ENCODE measurements at regions not wholly inside any gene's neighbourhood (a gene's known extent, or its start where the extent isn't known, plus 50 kb on each side); places are given as distances from the start of the nearest gene placed in this dataset.

DNA sequence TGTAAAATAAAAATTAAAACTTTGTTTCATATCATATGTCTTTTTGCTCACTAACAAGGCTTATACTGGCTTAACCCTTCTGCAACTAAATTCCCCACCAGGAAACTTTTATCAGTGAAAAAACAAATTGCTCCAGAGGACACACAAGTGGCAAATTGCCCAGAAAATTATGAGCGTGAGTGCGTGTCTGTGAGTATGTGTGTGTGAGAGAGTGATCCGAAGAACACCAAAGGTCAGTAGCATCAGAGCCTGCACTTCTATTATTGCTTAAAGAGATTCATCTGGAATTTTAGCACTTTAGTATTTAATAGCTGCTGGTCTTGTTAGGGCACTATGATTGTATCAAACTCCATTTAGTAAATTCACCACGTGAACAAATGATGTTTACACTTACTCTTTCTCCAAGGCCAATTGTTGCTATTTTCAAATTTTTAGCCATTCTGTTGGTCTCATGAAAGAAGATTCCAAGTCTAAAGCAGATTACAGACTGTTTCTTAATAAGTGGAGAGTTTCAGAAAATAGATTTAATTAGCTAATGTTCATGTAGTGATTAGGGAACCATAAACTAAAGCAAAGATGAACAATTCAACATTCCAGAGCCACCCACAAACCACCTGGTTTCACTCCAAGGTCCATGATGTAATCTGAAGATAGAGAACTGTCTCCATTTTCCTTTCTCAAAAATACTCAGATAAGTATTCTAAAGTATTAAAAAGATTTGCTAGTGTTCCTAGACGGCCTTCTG, 91.1 kb upstream of the IL12A start:
- CTCF ChIA-PET = interaction anchor here (0.8 to 1.3 kb wide), 2 partner anchors 91 to 135 kb away, joined by 3 read pairs; partner anchors contain the start of gene IL12A
- no peaks in the 10 kb centered on the region for H3K79me2 ChIP-seq (ENCODE audit: insufficient read depth, low read length)
- no peak overlapping the region for H3K4me2 ChIP-seq (ENCODE audit: low read length)
- H3K4me3 ChIP-seq (replicated peaks in 1 of 2; ENCODE audit: low read depth in 1 of 2, low read length in 2 of 2) = no peak overlapping the region
- POLR2A ChIA-PET = no interaction called here
- no peak overlapping the region for H2AFZ ChIP-seq (ENCODE audit: low read depth, low read length, poor library complexity, severe bottlenecking)
- H3K27me3 ChIP-seq (ENCODE audit: insufficient read depth, low read length) = no peaks in the 10 kb centered on the region
- H4K20me1 ChIP-seq (ENCODE audit: insufficient read depth) = no peaks in the 10 kb centered on the region
- H3K9ac ChIP-seq (ENCODE audit: low read length) = no peak overlapping the region
- no peaks in the 10 kb centered on the region for H3K9me2 ChIP-seq (ENCODE audit: insufficient read depth)
- H3K9me3 ChIP-seq (ENCODE audit: control insufficient read depth in 1 of 2, insufficient read depth in 1 of 2, low read depth in 1 of 2, low read length in 2 of 2) = no peaks in the 10 kb centered on the region
- no TSS peak for BruUV-seq (replicated peaks)
- intact Hi-C loops (cut with micrococcal nuclease) = no loop called here
- no peaks in the 10 kb centered on the region for H3K36me3 ChIP-seq (ENCODE audit: control insufficient read depth in 1 of 2, insufficient read depth in 2 of 2, low read length in 2 of 2)
- DNase-seq (ENCODE audit: low read depth, low spot score) (no peak), ATAC-seq (no peak)
- no peak for TF ChIP-seq ELF1 (IDR thresholded peaks at IDR 0.05; ENCODE audit: borderline replicate concordance, low read depth)
- no peak for TF ChIP-seq TCF7L2 (IDR thresholded peaks at IDR 0.05; ENCODE audit: borderline replicate concordance, extremely low read depth, insufficient read depth, insufficient read length)
- TF ChIP-seq POLR2AphosphoS5 (IDR thresholded peaks at IDR 0.05; ENCODE audit: low read depth, low read length) = no peak
- TF ChIP-seq YY1 (IDR thresholded peaks at IDR 0.05; ENCODE audit: extremely low read depth, insufficient replicate concordance, low read depth, low read length) = no peak
- no peak for TF ChIP-seq CEBPB (IDR thresholded peaks at IDR 0.05; ENCODE audit: low read depth)
- no peak for TF ChIP-seq EZH2 (IDR thresholded peaks at IDR 0.05)
- TF ChIP-seq, protein P1, sequence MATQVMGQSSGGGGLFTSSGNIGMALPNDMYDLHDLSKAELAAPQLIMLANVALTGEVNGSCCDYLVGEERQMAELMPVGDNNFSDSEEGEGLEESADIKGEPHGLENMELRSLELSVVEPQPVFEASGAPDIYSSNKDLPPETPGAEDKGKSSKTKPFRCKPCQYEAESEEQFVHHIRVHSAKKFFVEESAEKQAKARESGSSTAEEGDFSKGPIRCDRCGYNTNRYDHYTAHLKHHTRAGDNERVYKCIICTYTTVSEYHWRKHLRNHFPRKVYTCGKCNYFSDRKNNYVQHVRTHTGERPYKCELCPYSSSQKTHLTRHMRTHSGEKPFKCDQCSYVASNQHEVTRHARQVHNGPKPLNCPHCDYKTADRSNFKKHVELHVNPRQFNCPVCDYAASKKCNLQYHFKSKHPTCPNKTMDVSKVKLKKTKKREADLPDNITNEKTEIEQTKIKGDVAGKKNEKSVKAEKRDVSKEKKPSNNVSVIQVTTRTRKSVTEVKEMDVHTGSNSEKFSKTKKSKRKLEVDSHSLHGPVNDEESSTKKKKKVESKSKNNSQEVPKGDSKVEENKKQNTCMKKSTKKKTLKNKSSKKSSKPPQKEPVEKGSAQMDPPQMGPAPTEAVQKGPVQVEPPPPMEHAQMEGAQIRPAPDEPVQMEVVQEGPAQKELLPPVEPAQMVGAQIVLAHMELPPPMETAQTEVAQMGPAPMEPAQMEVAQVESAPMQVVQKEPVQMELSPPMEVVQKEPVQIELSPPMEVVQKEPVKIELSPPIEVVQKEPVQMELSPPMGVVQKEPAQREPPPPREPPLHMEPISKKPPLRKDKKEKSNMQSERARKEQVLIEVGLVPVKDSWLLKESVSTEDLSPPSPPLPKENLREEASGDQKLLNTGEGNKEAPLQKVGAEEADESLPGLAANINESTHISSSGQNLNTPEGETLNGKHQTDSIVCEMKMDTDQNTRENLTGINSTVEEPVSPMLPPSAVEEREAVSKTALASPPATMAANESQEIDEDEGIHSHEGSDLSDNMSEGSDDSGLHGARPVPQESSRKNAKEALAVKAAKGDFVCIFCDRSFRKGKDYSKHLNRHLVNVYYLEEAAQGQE (IDR thresholded peaks at IDR 0.05; ENCODE audit: low read depth) = no peak
- TF ChIP-seq RAD21 (IDR thresholded peaks at IDR 0.05; ENCODE audit: low read depth) = no peak
- TF ChIP-seq FOSL1 (IDR thresholded peaks at IDR 0.05; ENCODE audit: low read depth) = no peak
- no peak for TF ChIP-seq SRF (IDR thresholded peaks at IDR 0.05; ENCODE audit: low read depth)
- TF ChIP-seq JUND (IDR thresholded peaks at IDR 0.05) = no peak
- no peak for TF ChIP-seq SP1 (IDR thresholded peaks at IDR 0.05; ENCODE audit: low read depth)
- no peaks in the 10 kb centered on the region for H3K4me1 ChIP-seq (ENCODE audit: control insufficient read depth in 1 of 2, insufficient read depth in 2 of 2, low read length in 2 of 2)
- H3K27ac ChIP-seq (ENCODE audit: low read depth, low read length) = no peak overlapping the region
- RAD21 ChIA-PET (ENCODE audit: low non-redundant PET in 1 of 2, low total read pairs in 2 of 2, uncharacterized antibody in 2 of 2, unreplicated experiment in 2 of 2) = no interaction called here

All from HCT116 (cell line).